Erythroblast (primary cell): ENCODE measurements at regions not wholly inside any gene's neighbourhood (a gene's known extent, or its start where the extent isn't known, plus 50 kb on each side); places are given as distances from the start of the nearest gene placed in this dataset.

Experiments used
- GATA1 ChIP-seq: IDR thresholded peaks from 2 replicates; pipeline ENCODE4 v1.6.1; 2011; ENCODE audit warnings: low read depth, mild to moderate bottlenecking, control low read depth, low read length, moderate library complexity
- POLR2A ChIP-seq: IDR thresholded peaks from 2 replicates; pipeline ENCODE4 v1.6.1; 2011; ENCODE audit warnings: mild to moderate bottlenecking, low read length

- TF ChIP-seq POLR2A: no peak
- no peak for TF ChIP-seq GATA1
Observed at GRCh38 chr22:48449466-48450187, 1378.0 kb downstream of the BRD1 start.
